ENCODE measurements at regions not wholly inside any gene's neighbourhood (a gene's known extent, or its start where the extent isn't known, plus 50 kb on each side); places are given as distances from the start of the nearest gene placed in this dataset.

GRCh38 chr5:117881426-117882230 lies 1106.7 kb downstream of the DTWD2 start:
- in situ Hi-C loops (cut with HindIII; ENCODE audit: low pct_unique_long_range_greater_than_20kb, low sequenced_read_pairs): no loop called here
- DNase-seq (ENCODE audit: low read depth): no peak

GRCh38 chr5:117880932-117881331 lies 1107.4 kb downstream of the DTWD2 start:
- in situ Hi-C loops (cut with HindIII; ENCODE audit: low pct_unique_long_range_greater_than_20kb, low sequenced_read_pairs): no loop called here
- no peak for DNase-seq (ENCODE audit: low read depth)

GRCh38 chr5:117877731-117878130 lies 1110.6 kb downstream of the DTWD2 start:
- in situ Hi-C loops (cut with HindIII; ENCODE audit: low pct_unique_long_range_greater_than_20kb, low sequenced_read_pairs): no loop called here

GRCh38 chr5:117872798-117873368 lies 1115.5 kb downstream of the DTWD2 start:
- no peak for DNase-seq (ENCODE audit: low read depth)
- in situ Hi-C loops (cut with HindIII; ENCODE audit: low pct_unique_long_range_greater_than_20kb, low sequenced_read_pairs): no loop called here

More at GRCh38 chr5:117877731-117878130, 1110.6 kb downstream of the DTWD2 start:
- no peak for DNase-seq (ENCODE audit: low read depth)

- in situ Hi-C loops (cut with HindIII; ENCODE audit: low pct_unique_long_range_greater_than_20kb, low sequenced_read_pairs): no loop called here
- DNase-seq (ENCODE audit: low read depth): no peak
These were observed 1118.8 kb downstream of the DTWD2 start for GRCh38 chr5:117869596-117869995.

- DNase-seq (ENCODE audit: low read depth): no peak
- in situ Hi-C loops (cut with HindIII; ENCODE audit: low pct_unique_long_range_greater_than_20kb, low sequenced_read_pairs): no loop called here
These were observed 1124.6 kb downstream of the DTWD2 start for GRCh38 chr5:117863586-117864296.

GRCh38 chr5:117860550-117860949 lies 1127.8 kb downstream of the DTWD2 start:
- DNase-seq (ENCODE audit: low read depth): no peak
- in situ Hi-C loops (cut with HindIII; ENCODE audit: low pct_unique_long_range_greater_than_20kb, low sequenced_read_pairs): no loop called here

- DNase-seq (ENCODE audit: low read depth): no peak
- in situ Hi-C loops (cut with HindIII; ENCODE audit: low pct_unique_long_range_greater_than_20kb, low sequenced_read_pairs): no loop called here
These were observed 1129.2 kb downstream of the DTWD2 start for GRCh38 chr5:117859176-117859575.

GRCh38 chr5:117856713-117857112 lies 1131.6 kb downstream of the DTWD2 start:
- in situ Hi-C loops (cut with HindIII; ENCODE audit: low pct_unique_long_range_greater_than_20kb, low sequenced_read_pairs): no loop called here
- DNase-seq (ENCODE audit: low read depth): no peak

- in situ Hi-C loops (cut with HindIII; ENCODE audit: low pct_unique_long_range_greater_than_20kb, low sequenced_read_pairs): no loop called here
- DNase-seq (ENCODE audit: low read depth): no peak
These were observed 1150.6 kb downstream of the DTWD2 start for GRCh38 chr5:117837786-117838185.

GRCh38 chr5:117833691-117834090 lies 1154.7 kb downstream of the DTWD2 start:
- in situ Hi-C loops (cut with HindIII; ENCODE audit: low pct_unique_long_range_greater_than_20kb, low sequenced_read_pairs): no loop called here
- DNase-seq (ENCODE audit: low read depth): no peak

GRCh38 chr5:117829646-117830045 lies 1158.7 kb downstream of the DTWD2 start:
- in situ Hi-C loops (cut with HindIII; ENCODE audit: low pct_unique_long_range_greater_than_20kb, low sequenced_read_pairs): no loop called here
- DNase-seq (ENCODE audit: low read depth): no peak

- no peak for DNase-seq (ENCODE audit: low read depth)
- in situ Hi-C loops (cut with HindIII; ENCODE audit: low pct_unique_long_range_greater_than_20kb, low sequenced_read_pairs): no loop called here
These were observed 1174.5 kb downstream of the DTWD2 start for GRCh38 chr5:117813850-117814249.

GRCh38 chr5:117812861-117813260 lies 1175.5 kb downstream of the DTWD2 start:
- in situ Hi-C loops (cut with HindIII; ENCODE audit: low pct_unique_long_range_greater_than_20kb, low sequenced_read_pairs): no loop called here
- no peak for DNase-seq (ENCODE audit: low read depth)

GRCh38 chr5:117809251-117809650 lies 1179.1 kb downstream of the DTWD2 start:
- no peak for DNase-seq (ENCODE audit: low read depth)
- in situ Hi-C loops (cut with HindIII; ENCODE audit: low pct_unique_long_range_greater_than_20kb, low sequenced_read_pairs): no loop called here

GRCh38 chr5:117805058-117805457 lies 1183.3 kb downstream of the DTWD2 start:
- in situ Hi-C loops (cut with HindIII; ENCODE audit: low pct_unique_long_range_greater_than_20kb, low sequenced_read_pairs): no loop called here
- DNase-seq (ENCODE audit: low read depth): no peak

GRCh38 chr5:117803533-117803932 lies 1184.8 kb downstream of the DTWD2 start:
- DNase-seq (ENCODE audit: low read depth): no peak
- in situ Hi-C loops (cut with HindIII; ENCODE audit: low pct_unique_long_range_greater_than_20kb, low sequenced_read_pairs): no loop called here

GRCh38 chr5:117801583-117801982 lies 1186.8 kb downstream of the DTWD2 start:
- no peak for DNase-seq (ENCODE audit: low read depth)
- in situ Hi-C loops (cut with HindIII; ENCODE audit: low pct_unique_long_range_greater_than_20kb, low sequenced_read_pairs): no loop called here

- DNase-seq (ENCODE audit: low read depth): no peak
- in situ Hi-C loops (cut with HindIII; ENCODE audit: low pct_unique_long_range_greater_than_20kb, low sequenced_read_pairs): no loop called here
These were observed 1188.1 kb downstream of the DTWD2 start for GRCh38 chr5:117800261-117800660.

Measured in Caki2 (cell line).